Islet of Langerhans (tissue), 1 donor: ENCODE measurements at regions not wholly inside any gene's neighbourhood (a gene's known extent, or its start where the extent isn't known, plus 50 kb on each side); places are given as distances from the start of the nearest gene placed in this dataset.
A peak's percentile ranks its signal among the peaks of the same experiment; 100 is the strongest.
"Not testable (repeated sequence)": the region's sequence is repeated elsewhere in the genome, so short reads cannot be mapped to it uniquely, and the experiment has no call there.

ENCODE experiments used
- FAIRE-seq: peaks from one replicate; lab custom pipeline; 2011; peaks lifted over from hg19 to GRCh38; lab: Jason Lieb, UNC

DNA sequence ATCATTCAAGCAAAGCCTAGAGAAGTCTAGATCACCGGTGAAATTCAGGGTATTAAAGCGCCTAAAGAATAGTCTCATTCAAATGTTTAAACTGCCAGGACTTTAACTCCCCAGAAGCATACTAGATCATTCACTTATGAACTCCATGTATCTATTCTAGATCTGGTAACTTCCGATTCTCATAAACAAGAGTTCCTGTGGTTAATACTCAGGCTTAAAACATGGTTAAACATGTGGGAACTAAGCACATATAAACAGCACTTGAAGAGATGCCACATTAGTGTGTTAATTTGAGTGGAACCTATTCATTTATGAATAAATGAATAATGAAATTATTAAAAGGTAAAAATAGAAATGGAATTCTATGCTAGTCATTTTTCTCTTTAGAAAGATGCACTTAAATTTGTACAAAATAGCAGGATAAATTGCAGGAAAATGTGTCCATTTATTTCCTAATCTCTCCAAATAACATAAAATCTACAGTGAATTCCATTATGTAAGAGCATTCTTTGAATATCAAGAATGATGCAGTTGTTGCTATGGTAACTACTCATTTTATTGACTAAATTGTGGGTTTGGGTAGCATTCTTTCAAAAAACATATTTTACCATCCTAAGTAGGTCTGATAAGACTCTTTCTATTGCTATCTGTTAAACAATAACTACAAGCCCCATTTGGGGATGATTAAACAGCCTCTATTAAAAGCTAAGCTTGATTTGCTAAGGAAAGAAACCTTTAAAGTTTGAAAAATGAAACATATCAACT is 147.6 kb upstream of the TMEM168 start:
- FAIRE-seq = no peak

DNA sequence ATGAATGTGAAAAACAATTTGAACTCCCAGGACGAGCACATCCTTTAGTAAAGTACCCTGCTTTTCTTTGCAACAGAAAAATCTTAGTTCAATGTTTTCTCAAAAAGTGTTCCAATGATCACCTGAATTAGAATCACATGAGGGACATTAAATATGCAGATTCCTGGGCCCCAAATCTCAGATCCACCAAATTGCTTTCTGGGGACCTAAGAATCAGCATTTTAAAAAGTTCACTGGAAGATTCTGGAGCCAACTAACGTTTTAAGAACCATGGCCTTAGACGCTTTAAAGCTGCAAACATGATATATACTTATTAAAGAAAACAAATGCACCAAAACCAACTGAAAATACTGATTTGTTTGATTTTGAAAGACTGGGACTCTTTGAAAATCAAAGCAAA is 143.4 kb upstream of the TMEM168 start:
- no peak for FAIRE-seq

DNA sequence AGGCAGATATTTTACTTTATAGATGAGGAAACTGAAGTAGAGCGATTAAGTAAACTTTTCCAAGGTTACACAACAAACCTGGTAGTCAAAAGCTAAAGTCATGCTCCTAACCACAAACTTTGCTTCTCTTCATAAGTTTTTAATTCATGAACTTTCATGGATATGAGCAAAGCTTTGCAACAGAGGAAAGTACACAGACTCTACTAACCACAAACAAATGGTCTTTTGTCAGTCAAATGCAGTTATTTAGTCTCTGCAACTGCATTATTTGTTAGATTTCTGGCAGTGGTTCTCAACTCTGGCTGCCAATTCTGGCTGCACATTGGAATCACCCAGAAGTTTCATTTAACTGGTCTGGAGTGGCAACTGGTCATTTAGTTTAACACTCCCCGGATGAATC is 140.6 kb upstream of the TMEM168 start:
- FAIRE-seq = no peak

DNA sequence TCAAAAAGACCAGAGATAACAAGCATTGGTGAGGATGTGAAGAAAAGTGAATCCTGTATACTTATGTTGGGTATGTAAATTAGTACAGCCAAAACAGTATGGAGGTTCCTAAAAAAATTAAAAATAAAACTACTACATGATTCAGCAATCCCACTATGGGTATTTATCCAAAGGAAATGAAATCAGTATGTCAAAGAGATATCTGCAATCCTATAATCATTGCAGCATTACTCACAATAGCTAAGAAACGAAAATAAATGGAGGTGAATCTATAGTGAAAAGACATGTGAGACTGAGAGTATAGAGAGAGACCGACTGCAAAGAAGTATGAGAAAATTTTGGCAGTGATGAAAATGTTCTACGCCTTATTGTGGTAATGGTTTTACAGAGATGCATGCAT is 139.2 kb upstream of the TMEM168 start:
- FAIRE-seq = no peak

DNA sequence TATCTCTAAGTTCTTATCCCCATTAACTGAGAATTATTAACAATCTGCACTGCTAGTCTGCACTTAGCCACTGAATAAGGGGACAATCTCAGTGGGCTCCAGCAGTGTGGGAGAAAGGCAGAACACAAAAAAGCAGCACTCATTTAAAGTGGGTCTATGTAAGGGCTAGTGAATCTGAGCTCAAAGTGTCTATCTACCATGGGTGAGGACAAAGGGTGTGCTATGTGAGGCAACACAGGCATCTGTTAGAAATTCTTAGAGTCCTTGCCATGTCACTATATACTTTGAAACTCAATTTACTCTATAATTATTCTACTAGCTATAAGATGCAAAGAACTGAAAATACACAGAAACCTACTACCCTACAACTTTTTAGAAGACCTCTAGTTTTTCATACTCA is 135.8 kb upstream of the TMEM168 start:
- no peak for FAIRE-seq

DNA sequence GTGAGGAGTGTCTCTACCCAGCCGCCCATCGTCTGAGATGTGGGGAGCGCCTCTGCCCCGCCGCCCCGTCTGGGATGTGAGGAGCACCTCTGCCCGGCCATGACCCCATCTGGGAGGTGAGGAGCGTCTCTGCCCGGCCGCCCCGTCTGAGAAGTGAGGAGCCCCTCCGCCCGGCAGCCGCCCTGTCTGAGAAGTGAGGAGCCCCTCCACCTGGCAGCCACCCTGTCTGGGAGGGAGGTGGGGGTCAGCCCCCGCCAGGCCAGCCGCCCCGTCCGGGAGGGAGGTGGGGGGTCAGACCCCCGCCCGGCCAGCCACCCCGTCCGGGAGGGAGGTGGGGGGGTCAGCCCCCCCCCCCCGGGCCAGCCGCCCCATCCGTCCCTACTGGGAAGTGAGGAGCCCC is 132.4 kb upstream of the TMEM168 start:
- FAIRE-seq = not testable (repeated sequence)

DNA sequence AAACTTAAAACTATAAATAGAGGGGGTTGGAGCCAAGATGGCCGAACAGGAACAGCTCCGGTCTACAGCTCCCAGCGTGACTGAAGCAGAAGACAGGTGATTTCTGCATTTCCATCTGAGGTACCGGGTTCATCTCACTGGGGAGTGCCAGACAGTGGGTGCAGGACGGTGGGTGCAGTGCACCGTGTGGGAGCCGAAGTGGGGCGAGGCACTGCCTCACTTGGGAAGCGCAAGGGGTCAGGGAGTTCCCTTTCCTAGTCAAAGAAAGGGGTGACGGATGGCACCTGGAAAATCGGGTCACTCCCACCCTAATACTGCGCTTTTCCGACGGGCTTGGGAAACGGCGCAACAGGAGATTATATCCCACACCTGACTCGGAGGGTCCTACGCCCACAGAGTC is 126.2 kb upstream of the TMEM168 start:
- FAIRE-seq = not testable (repeated sequence)

DNA sequence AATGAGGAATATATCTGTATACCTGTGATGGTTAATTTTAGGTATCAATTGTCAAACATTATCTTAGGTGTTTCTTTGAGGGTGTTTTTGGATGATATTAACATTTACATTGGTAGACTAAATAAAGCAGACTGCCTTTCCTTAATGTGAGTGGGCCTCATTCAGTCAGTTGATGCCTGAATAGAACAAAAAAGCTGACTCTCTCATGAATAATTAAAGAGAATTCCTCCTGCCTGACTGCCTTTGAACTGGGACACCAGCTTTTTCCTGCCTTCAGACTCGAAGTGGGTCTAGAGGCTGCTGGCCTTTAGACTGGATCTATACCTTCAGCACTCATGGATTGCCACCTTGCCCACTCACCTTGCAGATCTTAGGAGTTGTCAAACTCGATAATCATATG is 117.9 kb upstream of the TMEM168 start:
- no peak for FAIRE-seq

DNA sequence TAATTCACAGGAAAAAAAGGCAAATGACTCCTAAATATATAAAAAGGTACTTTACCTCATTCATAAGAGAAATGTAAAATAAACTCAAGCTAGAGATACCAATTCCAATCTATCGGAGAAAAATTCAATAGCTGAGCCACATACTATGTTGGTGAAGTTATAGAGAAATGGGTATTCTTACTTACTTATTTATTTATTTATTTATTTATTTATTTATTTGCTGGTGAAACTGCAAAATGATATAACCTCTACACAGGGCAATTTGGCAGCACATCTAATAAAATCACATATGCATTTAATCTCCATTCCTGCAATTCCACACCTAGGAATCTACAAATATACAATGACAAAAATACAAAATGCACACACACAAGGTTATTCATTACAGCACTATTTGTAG is 117.5 kb upstream of the TMEM168 start:
- FAIRE-seq = no peak

DNA sequence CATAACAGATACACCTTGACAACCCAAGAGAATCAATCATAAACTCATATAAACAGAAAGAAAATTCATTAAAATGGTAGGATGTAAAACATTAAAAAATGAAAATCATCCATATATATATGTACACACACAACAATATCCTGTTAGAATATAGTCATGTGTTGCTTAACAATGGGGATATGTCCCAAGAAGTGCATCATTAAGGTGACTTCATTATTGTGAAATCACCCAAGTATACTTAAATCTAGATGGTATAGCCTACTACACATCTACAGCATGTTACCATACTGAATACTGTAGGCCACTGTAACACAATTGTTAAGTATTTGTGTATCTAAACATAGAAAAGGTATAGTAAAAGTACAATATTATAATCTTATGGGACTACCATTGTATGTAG is 115.8 kb upstream of the TMEM168 start:
- FAIRE-seq = no peak

DNA sequence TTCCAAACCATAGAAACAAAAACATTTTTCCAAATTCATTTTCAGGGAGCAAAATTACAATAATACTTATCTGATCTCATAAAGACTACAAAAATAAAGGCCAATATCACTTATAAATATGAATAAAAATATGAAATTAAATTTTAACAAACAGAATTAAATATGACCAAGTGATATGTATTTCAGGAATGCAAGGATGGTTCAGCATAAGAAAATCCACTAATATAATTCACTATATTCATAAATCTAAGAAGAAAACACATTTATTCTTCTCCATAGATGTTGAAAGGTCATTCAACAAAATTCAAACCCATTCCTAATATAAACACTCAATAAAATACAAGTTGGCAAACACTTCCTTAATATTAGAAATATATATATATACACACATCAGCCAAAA is 115.2 kb upstream of the TMEM168 start:
- FAIRE-seq = no peak

DNA sequence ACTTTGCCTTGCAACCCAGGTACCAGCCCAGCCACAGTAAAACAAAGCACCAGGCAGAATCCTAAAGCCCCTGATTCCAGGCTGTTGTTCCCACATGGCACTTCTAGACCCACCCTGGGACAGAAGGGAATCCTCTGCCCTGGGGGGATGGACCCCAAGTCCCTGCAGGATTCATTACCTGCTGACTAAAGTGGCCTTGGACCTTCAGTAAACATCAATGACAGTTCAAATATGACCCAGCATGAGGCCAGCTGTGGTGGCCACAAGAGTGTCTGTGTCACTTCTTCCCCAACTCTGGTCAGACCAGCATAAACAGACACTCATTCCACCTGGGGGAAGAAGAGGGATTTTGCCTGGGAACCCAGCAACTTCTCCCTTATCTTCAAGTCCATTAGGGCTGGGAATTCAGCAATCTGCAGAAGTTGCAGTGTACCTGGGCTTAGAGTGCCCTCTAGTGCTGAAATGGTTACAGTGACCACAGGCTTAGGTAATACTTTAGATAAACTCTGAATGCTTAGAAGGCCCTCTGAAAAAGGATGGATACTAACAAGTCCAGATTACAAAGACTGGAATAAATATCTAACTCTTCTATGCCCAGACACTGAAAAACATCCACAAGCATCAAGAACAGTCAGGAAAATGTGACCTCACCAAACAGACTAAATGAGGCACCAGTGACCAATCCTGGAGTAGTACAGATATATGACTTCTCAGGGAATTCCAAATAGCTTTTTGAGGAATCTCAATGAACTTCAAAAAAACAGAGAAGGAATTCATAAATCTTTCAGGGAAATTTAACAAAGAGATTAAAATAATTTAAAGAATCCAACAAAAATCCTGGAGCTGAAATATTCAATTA is 108.5 kb upstream of the TMEM168 start:
- FAIRE-seq = peak; percentile 5

DNA sequence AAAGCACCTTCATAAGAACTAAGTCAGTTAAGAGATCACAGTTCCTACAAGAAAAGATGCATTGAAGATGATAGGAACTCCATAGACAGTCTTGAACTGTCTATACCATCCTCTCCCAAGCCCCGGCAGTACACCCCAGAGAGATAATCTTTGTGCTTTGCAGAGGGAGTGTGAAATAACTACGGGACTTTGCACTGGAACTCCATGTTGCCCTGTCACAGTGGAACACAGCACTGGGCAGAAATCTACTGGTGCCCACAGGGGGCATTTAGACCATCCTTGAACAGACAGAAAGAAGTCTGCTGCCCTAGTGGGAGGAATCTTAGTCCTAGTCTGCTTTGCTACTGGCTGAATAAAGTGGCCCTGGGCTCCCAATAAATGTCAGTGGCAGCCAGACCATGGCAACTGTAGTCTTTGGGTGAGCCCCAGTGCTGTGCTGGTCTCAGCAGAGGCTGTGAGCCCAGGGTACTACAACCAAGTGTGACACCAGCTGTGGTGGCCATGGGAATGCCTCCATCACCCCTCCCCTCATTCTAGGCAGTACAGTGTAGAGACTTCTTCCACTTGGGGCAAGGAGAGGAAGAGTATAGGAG is 107.7 kb upstream of the TMEM168 start:
- no peak for FAIRE-seq

DNA sequence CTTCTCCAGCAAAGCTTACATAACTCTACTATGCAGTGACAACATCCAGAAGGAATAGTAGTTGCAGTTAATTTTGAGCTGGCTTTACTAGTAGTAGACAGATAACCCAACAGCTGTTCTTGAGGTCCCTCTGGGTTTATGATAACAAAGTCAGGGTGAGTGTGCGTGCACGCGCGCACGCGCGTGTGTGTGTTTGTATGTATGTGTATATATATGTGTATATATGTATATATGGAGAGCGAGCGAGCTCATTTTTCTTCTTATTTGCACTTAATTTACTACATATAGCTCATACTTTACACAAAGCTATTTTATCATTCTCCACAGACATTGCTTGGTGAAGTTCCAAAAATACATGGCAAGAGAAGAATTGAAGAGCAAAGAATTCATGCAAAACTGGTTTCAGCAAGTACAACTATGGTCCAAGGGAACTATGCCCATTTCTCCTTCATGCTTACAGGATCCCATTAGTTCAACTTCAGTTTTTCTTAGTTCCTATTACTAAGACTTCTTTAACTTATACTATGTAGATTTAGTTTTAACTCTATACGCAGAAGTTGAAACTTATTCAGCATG is 105.9 kb upstream of the TMEM168 start:
- no peak for FAIRE-seq

DNA sequence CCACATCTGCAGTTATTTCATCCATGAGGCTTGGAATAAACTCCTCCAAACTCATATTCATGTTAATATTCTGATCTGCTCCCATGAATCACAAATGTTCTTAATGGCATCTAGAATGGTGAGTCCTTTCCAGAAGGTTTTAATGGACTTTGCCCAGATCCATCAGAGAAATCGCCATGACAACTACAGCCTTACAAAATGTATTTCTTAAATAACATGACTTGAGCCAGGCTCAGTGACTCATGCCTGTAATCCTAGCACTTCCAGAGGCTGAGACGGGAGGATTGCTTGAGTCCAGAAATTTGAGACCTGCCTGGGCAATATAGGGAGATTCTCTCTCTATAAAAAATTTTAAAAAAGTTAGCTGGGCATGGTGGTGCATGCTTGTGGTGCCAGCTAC is 102.1 kb upstream of the TMEM168 start:
- FAIRE-seq = no peak

DNA sequence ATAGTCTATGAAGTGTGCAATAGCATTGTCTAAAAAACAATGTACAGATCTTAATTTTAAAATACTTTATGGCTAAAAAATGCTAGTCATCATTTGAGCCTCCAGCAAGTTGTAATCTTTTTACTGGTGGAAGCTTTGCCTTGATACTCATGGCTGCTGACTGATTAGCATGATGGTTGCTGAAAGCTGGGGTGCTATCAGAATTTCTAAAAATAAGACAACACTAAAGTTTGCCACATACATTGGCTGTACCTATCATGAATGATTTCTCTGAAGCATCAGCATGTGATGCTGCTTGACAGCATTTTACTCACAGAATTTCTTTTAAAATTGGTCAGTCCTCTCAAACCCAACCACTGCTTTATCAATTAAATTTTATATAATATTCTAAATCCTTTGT is 101.5 kb upstream of the TMEM168 start:
- no peak for FAIRE-seq

DNA sequence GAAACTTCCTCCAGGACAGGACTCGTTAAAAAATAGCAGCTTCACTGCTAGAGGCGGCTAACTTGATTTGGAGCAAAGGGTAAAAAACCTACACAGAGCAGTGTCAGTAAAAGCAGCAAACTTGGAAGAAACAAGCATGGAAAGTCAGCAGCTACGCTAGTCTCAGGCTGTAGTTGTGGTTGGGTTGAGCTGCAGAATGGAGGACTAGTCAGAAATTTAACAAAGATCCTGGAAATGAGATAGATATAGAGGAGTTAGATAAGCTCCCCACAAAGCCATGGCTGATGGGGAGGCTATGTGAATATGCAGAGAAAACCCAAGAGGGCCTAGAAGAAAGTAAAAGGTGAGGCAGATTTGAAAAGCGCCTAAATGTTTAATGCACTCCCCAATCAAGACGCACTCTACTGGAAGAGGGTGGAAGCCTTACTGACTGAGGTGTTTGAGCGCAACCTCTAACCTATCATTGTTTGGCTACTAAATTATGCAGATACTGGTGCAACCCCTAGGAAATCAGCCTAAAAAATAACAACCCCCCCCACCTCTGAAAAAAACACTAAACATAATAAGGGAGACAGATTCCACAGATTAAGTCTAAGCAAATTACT is 99.7 kb upstream of the TMEM168 start:
- FAIRE-seq = no peak

DNA sequence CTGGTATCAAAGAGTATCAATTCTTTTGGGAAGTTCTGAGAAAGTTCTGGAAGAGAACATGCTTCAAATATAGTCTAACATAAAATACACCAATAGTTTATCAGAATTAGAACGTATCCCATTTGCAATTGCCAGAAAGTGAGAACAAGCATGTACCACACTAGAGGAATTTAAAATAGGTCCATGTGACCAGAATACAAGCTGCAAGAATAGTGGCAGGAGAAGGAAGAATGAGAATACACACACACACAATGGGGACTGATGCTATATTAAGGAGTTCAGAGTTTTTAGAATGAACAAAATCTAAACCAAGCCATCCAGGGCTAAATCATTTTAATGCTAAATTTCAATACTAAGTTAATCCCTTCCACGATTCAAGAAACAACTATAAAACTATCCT is 99.1 kb upstream of the TMEM168 start:
- no peak for FAIRE-seq

DNA sequence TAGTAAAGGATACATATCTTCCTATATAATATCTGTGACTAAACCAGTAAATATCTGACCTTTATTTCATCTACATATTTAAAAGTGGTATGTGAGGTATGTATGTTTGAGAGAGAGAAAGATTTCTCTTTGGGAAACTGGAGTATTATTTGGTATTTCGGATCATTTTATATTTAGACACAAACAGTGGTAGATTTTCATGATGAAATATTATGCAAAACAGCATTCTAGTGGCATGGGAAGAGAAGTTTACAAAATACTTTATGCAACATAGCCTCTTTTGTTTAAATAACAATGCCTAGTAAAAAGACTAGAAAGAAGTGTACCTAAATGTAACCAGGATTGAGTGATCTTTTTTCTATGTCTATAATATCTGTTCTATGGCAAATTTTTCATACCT is 98.6 kb upstream of the TMEM168 start:
- no peak for FAIRE-seq

DNA sequence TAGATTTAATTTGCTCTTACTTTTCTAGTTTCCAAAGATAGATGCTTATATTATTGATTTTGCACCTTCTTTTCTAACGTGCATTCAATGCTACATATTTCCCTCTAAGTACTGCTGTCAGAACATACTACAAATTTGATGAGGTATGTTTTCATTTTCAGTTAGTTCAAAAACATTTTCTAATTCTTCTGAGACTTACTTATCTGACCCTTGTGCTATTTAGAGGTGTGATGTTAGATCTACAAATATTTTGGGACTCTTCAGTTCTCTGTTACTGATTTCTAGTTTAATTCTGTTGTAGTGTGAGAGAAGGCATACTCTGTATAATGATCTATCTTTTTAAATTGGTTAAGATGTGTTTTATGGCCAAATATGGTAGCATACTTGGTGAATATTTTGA is 97.8 kb upstream of the TMEM168 start:
- FAIRE-seq = no peak

DNA sequence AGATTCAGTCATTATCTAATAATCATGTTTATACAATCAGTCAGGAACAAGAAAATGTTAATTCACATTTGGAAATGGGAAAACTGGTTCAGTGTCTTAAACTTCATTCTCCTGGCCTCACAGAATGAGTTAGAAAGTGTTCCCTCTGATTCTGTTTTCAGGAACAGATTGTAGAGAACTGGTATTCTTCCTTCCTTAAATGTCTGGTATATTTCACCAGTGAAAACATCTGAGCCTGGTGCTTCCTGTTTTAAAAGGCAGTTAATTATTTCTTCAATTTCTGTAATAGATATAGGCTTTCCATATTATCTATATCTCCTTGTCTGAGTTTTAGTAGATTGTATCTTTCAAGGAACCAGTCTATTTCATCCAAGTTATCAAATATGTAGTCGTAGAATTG is 97.1 kb upstream of the TMEM168 start:
- no peak for FAIRE-seq

DNA sequence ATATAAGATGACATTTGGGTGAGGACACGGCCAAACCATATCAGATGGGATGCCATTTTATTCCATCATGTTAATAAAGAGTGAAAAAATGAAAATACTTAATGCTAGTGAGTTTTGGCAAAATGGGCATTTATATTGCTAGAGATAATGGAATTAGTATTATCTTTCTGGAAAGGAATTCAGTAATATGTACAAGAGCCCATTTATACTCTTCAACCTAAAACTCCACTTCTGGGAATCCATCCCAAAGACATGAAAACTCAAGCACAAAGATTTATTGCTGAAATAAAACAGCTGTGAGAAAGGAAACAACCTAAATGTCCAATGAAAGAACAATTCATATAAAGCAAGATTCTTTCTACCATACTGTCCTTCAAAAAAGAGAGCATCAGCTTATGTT is 96.0 kb upstream of the TMEM168 start:
- no peak for FAIRE-seq

DNA sequence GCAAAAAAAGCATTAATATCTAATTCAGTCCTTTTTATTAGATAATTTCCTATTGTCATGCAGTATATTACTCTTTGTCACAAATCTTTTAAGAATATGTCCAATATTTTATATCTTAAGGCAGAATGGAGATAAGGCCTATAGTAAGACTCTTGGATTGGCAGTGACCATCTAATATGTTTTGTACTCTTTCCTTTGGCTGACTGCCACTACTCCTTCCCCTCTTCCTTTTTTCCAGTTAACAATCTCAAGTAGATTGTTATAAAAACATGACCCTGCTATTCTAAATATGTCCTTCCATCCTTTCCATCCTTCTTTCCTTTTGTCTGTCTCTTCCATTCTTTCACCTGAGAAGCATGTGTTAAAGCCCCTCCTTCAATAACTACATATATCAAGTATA is 92.8 kb upstream of the TMEM168 start:
- FAIRE-seq = no peak
